ENCODE measurements at regions not wholly inside any gene's neighbourhood (a gene's known extent, or its start where the extent isn't known, plus 50 kb on each side); places are given as distances from the start of the nearest gene placed in this dataset.

GRCh38 chr21:38597421-38597820 lies 99.1 kb upstream of the ERG start:
- DNase-seq: no peak
- CTCF ChIA-PET: no interaction called here
- H3K36me3 Mint-ChIP-seq (ENCODE audit: low read depth): no peaks in the 10 kb centered on the region
- H3K4me1 Mint-ChIP-seq (ENCODE audit: low read depth): no peaks in the 10 kb centered on the region
- no peaks in the 10 kb centered on the region for H3K9me3 Mint-ChIP-seq
- peaks cover 12% of the 10 kb centered on the region for H3K27me3 Mint-ChIP-seq (ENCODE audit: low read depth)
- no peak overlapping the region for H3K4me3 Mint-ChIP-seq
- H3K27ac Mint-ChIP-seq: no peak overlapping the region
- intact Hi-C loops (cut with micrococcal nuclease): no loop called here

GRCh38 chr21:38598413-38598812 lies 100.1 kb upstream of the ERG start:
- intact Hi-C loops (cut with micrococcal nuclease): no loop called here
- H3K27ac Mint-ChIP-seq: no peak overlapping the region
- peaks cover 9% of the 10 kb centered on the region for H3K27me3 Mint-ChIP-seq (ENCODE audit: low read depth)
- H3K4me1 Mint-ChIP-seq (ENCODE audit: low read depth): no peaks in the 10 kb centered on the region
- H3K9me3 Mint-ChIP-seq: no peaks in the 10 kb centered on the region
- CTCF ChIA-PET: no interaction called here
- H3K4me3 Mint-ChIP-seq: no peak overlapping the region
- DNase-seq: no peak
- H3K36me3 Mint-ChIP-seq (ENCODE audit: low read depth): no peaks in the 10 kb centered on the region

- CTCF ChIA-PET: no interaction called here
- Mint-ChIP-seq H3K9me3 (no peaks in the 10 kb centered on the region), H3K36me3 (ENCODE audit: low read depth) (no peaks in the 10 kb centered on the region)
These were observed 101.2 kb upstream of the ERG start for GRCh38 chr21:38599381-38599975.

GRCh38 chr21:38600106-38600505 lies 101.8 kb upstream of the ERG start:
- H3K27me3 Mint-ChIP-seq (ENCODE audit: low read depth): peaks cover 5% of the 10 kb centered on the region
- intact Hi-C loops (cut with micrococcal nuclease): no loop called here
- no peaks in the 10 kb centered on the region for H3K9me3 Mint-ChIP-seq
- H3K27ac Mint-ChIP-seq: no peak overlapping the region
- no peaks in the 10 kb centered on the region for H3K4me1 Mint-ChIP-seq (ENCODE audit: low read depth)
- H3K4me3 Mint-ChIP-seq: no peak overlapping the region
- CTCF ChIA-PET: no interaction called here
- no peaks in the 10 kb centered on the region for H3K36me3 Mint-ChIP-seq (ENCODE audit: low read depth)
- no peak for DNase-seq

More at GRCh38 chr21:38599381-38599975, 101.2 kb upstream of the ERG start:
- Mint-ChIP-seq H3K27me3 (ENCODE audit: low read depth) (peaks cover 9% of the 10 kb centered on the region), H3K4me3 (no peak overlapping the region), H3K27ac (no peak overlapping the region), H3K4me1 (ENCODE audit: low read depth) (no peaks in the 10 kb centered on the region)
- no peak for DNase-seq
- intact Hi-C loops (cut with micrococcal nuclease): no loop called here

- H3K4me1 Mint-ChIP-seq (ENCODE audit: low read depth): no peaks in the 10 kb centered on the region
- H3K4me3 Mint-ChIP-seq: no peak overlapping the region
- no peaks in the 10 kb centered on the region for H3K27me3 Mint-ChIP-seq (ENCODE audit: low read depth)
- DNase-seq: no peak
- H3K9me3 Mint-ChIP-seq: no peaks in the 10 kb centered on the region
- H3K27ac Mint-ChIP-seq: no peak overlapping the region
- intact Hi-C loops (cut with micrococcal nuclease): no loop called here
- no peaks in the 10 kb centered on the region for H3K36me3 Mint-ChIP-seq (ENCODE audit: low read depth)
- CTCF ChIA-PET: no interaction called here
These were observed 107.0 kb upstream of the ERG start for GRCh38 chr21:38605236-38605635.

GRCh38 chr21:38609580-38609979 lies 111.3 kb upstream of the ERG start:
- Mint-ChIP-seq H3K4me1 (ENCODE audit: low read depth) (no peaks in the 10 kb centered on the region), H3K27ac (no peak overlapping the region), H3K4me3 (no peak overlapping the region), H3K9me3 (no peaks in the 10 kb centered on the region), H3K27me3 (ENCODE audit: low read depth) (peaks cover 4% of the 10 kb centered on the region), H3K36me3 (ENCODE audit: low read depth) (no peaks in the 10 kb centered on the region)
- CTCF ChIA-PET: no interaction called here
- intact Hi-C loops (cut with micrococcal nuclease): no loop called here
- no peak for DNase-seq

GRCh38 chr21:38610623-38611251 lies 112.5 kb upstream of the ERG start:
- H3K36me3 Mint-ChIP-seq (ENCODE audit: low read depth): no peaks in the 10 kb centered on the region
- H3K4me3 Mint-ChIP-seq: no peak overlapping the region
- DNase-seq: no peak
- H3K4me1 Mint-ChIP-seq (ENCODE audit: low read depth): no peaks in the 10 kb centered on the region
- H3K9me3 Mint-ChIP-seq: no peaks in the 10 kb centered on the region
- intact Hi-C loops (cut with micrococcal nuclease): no loop called here
- CTCF ChIA-PET: no interaction called here
- no peak overlapping the region for H3K27ac Mint-ChIP-seq
- peaks cover 4% of the 10 kb centered on the region for H3K27me3 Mint-ChIP-seq (ENCODE audit: low read depth)

- DNase-seq: no peak
- H3K9me3 Mint-ChIP-seq: no peaks in the 10 kb centered on the region
- intact Hi-C loops (cut with micrococcal nuclease): no loop called here
- H3K27ac Mint-ChIP-seq: no peak overlapping the region
- H3K4me3 Mint-ChIP-seq: no peak overlapping the region
- no peaks in the 10 kb centered on the region for H3K4me1 Mint-ChIP-seq (ENCODE audit: low read depth)
- no peaks in the 10 kb centered on the region for H3K36me3 Mint-ChIP-seq (ENCODE audit: low read depth)
- H3K27me3 Mint-ChIP-seq (ENCODE audit: low read depth): peaks cover 8% of the 10 kb centered on the region
- CTCF ChIA-PET: no interaction called here
These were observed 113.0 kb upstream of the ERG start for GRCh38 chr21:38611277-38611676.

- no peaks in the 10 kb centered on the region for H3K4me1 Mint-ChIP-seq (ENCODE audit: low read depth)
These were observed 115.4 kb upstream of the ERG start for GRCh38 chr21:38613686-38614085.

GRCh38 chr21:38614558-38614957 lies 116.3 kb upstream of the ERG start:
- Mint-ChIP-seq H3K27me3 (ENCODE audit: low read depth) (peaks cover 11% of the 10 kb centered on the region), H3K27ac (no peak overlapping the region), H3K4me1 (ENCODE audit: low read depth) (no peaks in the 10 kb centered on the region), H3K9me3 (no peaks in the 10 kb centered on the region), H3K4me3 (no peak overlapping the region), H3K36me3 (ENCODE audit: low read depth) (no peaks in the 10 kb centered on the region)
- intact Hi-C loops (cut with micrococcal nuclease): no loop called here
- no peak for DNase-seq
- CTCF ChIA-PET: no interaction called here

More at GRCh38 chr21:38613686-38614085, 115.4 kb upstream of the ERG start:
- DNase-seq: no peak
- Mint-ChIP-seq H3K27ac (no peak overlapping the region), H3K36me3 (ENCODE audit: low read depth) (no peaks in the 10 kb centered on the region), H3K4me3 (no peak overlapping the region), H3K27me3 (ENCODE audit: low read depth) (peaks cover 11% of the 10 kb centered on the region), H3K9me3 (no peaks in the 10 kb centered on the region)
- CTCF ChIA-PET: no interaction called here
- intact Hi-C loops (cut with micrococcal nuclease): no loop called here

GRCh38 chr21:38619480-38619879 lies 121.2 kb upstream of the ERG start:
- intact Hi-C loops (cut with micrococcal nuclease): no loop called here
- no peaks in the 10 kb centered on the region for H3K4me1 Mint-ChIP-seq (ENCODE audit: low read depth)
- peaks cover 7% of the 10 kb centered on the region for H3K27me3 Mint-ChIP-seq (ENCODE audit: low read depth)
- no peaks in the 10 kb centered on the region for H3K9me3 Mint-ChIP-seq
- CTCF ChIA-PET: no interaction called here
- DNase-seq: no peak
- no peak overlapping the region for H3K4me3 Mint-ChIP-seq
- H3K36me3 Mint-ChIP-seq (ENCODE audit: low read depth): no peaks in the 10 kb centered on the region
- H3K27ac Mint-ChIP-seq: no peak overlapping the region

- no peaks in the 10 kb centered on the region for H3K9me3 Mint-ChIP-seq
- CTCF ChIA-PET: no interaction called here
These were observed 121.8 kb upstream of the ERG start for GRCh38 chr21:38619992-38620479.

GRCh38 chr21:38621132-38621531 lies 122.9 kb upstream of the ERG start:
- H3K36me3 Mint-ChIP-seq (ENCODE audit: low read depth): no peaks in the 10 kb centered on the region
- no peaks in the 10 kb centered on the region for H3K9me3 Mint-ChIP-seq

More at GRCh38 chr21:38619992-38620479, 121.8 kb upstream of the ERG start:
- H3K27ac Mint-ChIP-seq: no peak overlapping the region
- intact Hi-C loops (cut with micrococcal nuclease): no loop called here
- no peak for DNase-seq
- H3K27me3 Mint-ChIP-seq (ENCODE audit: low read depth): peaks cover 6% of the 10 kb centered on the region
- no peak overlapping the region for H3K4me3 Mint-ChIP-seq
- no peaks in the 10 kb centered on the region for H3K4me1 Mint-ChIP-seq (ENCODE audit: low read depth)
- H3K36me3 Mint-ChIP-seq (ENCODE audit: low read depth): no peaks in the 10 kb centered on the region

More at GRCh38 chr21:38621132-38621531, 122.9 kb upstream of the ERG start:
- Mint-ChIP-seq H3K4me1 (ENCODE audit: low read depth) (no peaks in the 10 kb centered on the region), H3K27me3 (ENCODE audit: low read depth) (peaks cover 3% of the 10 kb centered on the region), H3K4me3 (no peak overlapping the region), H3K27ac (no peak overlapping the region)
- intact Hi-C loops (cut with micrococcal nuclease): no loop called here
- CTCF ChIA-PET: no interaction called here
- no peak for DNase-seq

All from activated naive CD4-positive, alpha-beta T cell treated with anti-CD3 and anti-CD28 coated beads for 36 hours (primary cell).